Epithelial cell of esophagus (primary cell): ENCODE measurements at regions not wholly inside any gene's neighbourhood (a gene's known extent, or its start where the extent isn't known, plus 50 kb on each side); places are given as distances from the start of the nearest gene placed in this dataset.
"Not testable (repeated sequence)": the region's sequence is repeated elsewhere in the genome, so short reads cannot be mapped to it uniquely, and the experiment has no call there.

Source experiments
- DNase-seq: peaks from one replicate; pipeline ENCODE4 v3.0.0; 2010; ENCODE audit warnings: low read depth
- H3K4me3 ChIP-seq: 2 replicates; pipeline ENCODE4 v1.5.1; 2011; ENCODE audit warnings: mild to moderate bottlenecking, low read length, control low read depth
- TF ChIP-seq, protein P1 (sequence below): IDR thresholded peaks from 2 replicates; pipeline ENCODE4 v1.5.1; 2011; ENCODE audit warnings: low read depth, mild to moderate bottlenecking, low read length, control low read depth, inconsistent platforms; ENCODE audit not compliant: insufficient read depth; ENCODE audit errors: missing control alignments

DNA sequence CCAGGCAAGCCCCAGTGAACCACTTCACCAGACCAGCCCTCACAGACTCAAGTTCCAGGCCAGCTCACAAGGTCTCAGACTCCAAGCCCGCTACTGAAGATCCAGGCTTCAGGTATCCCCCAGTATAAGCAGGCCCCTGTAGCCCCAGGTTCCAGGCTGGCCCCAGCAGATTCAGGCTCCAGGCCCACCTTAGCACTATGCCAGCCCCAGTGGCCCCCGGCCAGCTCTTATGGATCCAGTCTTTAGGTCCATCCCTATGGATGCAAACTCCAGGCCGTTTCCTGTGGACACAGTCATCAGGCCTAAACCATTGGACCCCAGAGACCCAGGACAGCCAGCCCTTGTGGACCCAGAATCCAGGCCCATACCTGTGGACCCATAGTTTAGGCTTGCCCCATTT is 277.8 kb upstream of the MAGEB18 start:
- TF ChIP-seq, protein P1, sequence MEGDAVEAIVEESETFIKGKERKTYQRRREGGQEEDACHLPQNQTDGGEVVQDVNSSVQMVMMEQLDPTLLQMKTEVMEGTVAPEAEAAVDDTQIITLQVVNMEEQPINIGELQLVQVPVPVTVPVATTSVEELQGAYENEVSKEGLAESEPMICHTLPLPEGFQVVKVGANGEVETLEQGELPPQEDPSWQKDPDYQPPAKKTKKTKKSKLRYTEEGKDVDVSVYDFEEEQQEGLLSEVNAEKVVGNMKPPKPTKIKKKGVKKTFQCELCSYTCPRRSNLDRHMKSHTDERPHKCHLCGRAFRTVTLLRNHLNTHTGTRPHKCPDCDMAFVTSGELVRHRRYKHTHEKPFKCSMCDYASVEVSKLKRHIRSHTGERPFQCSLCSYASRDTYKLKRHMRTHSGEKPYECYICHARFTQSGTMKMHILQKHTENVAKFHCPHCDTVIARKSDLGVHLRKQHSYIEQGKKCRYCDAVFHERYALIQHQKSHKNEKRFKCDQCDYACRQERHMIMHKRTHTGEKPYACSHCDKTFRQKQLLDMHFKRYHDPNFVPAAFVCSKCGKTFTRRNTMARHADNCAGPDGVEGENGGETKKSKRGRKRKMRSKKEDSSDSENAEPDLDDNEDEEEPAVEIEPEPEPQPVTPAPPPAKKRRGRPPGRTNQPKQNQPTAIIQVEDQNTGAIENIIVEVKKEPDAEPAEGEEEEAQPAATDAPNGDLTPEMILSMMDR = no peak
- no peak overlapping the region for H3K4me3 ChIP-seq
- no peak for DNase-seq

DNA sequence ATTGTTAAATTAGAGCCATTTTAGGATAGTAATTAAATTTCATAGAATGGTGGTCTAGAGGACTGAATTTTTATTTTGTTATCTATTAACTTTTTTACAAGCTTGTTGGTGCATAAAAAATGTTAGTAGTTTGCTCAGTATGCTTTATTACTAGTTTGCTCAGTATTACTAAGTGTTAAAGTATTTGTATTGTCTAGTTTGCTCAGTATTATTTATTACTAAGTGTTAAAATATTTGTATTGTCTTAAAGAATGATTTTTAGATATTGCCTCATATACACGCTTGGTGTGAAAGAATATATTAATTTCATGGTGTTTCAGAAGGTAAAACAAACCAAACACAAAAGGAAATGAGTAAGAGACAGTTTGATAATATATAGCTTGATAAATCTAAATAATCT is 268.4 kb upstream of the MAGEB18 start:
- TF ChIP-seq, protein P1 = no peak
- no peak overlapping the region for H3K4me3 ChIP-seq
- peak; percentile 43 for DNase-seq

DNA sequence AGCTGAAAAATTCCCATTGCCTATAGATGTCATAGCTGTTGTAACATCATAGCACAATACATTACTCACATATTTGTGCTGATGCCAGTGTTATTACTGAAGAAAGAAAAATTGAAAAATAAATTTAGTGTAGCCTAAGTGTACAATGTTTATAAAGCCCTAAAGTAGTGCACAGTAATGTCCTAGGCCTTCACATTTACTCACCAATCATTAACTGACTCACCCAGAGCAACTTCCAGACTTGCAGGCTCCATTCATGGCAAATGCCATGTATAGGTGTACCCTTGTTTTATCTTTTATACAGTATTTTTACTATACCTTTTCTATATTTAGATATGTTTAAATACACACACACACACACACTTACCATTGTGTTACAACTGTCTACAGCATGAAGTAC is 265.4 kb upstream of the MAGEB18 start:
- TF ChIP-seq, protein P1 = no peak
- H3K4me3 ChIP-seq = no peak overlapping the region
- peak; percentile 71 for DNase-seq

DNA sequence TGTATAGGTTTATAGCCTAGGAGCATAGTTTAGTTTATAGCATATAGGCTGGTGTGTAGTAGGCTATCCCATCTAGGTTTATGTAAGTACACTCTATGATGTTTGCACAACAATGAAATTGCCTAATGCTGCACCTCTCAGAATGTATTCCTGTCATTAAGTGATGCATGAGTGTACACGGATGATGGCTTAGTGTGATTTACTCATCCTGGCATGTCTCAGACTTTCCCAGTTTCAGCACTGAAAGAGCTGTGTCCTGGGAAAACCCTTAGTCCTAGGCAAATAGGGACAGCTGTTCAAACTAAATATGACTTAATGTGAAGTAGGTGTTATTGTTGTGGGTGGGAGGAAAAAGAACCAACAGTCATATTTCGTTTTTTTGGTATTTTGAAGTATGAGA is 264.9 kb upstream of the MAGEB18 start:
- TF ChIP-seq, protein P1 = no peak
- DNase-seq = peak; percentile 95
- no peak overlapping the region for H3K4me3 ChIP-seq

DNA sequence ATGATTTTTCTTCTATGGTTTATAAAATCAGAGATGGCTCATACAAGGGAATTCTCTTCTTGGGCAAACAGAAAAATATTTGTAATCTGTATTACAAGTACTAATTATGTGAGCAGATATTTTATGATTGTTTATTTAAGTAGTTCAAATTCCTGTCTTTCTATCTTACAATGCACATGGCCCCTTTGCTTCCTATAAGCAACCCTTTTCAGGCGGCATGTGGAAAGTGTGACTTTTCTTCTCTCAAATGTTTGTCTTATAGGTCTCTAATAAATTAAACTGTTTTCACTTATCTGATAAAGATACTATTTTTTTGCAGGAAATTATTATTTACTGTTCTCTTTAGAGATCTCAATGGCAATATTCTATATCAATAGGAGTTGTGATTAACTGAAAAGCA is 259.3 kb upstream of the MAGEB18 start:
- no peak for DNase-seq
- no peak overlapping the region for H3K4me3 ChIP-seq
- TF ChIP-seq, protein P1 = no peak

DNA sequence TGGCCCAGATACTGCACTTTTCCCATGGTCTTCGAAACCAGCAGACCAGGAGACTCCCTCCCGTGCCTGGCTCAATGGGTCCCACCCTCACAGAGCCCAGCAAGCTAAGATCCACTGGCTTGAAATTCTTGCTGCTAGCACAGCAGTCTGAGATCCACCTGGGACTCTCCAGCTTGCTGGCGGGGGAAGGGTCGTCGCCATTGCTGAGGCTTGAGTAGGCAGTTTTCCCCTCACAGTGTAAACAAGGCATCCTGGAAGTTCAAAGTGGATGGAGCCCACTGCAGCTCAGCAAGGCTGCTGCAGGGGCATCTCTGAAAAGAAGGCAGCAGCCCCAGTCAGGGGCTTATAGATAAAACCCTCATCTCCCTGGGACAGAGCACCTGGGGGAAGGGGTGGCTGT is 255.6 kb upstream of the MAGEB18 start:
- H3K4me3 ChIP-seq = not testable (repeated sequence)

DNA sequence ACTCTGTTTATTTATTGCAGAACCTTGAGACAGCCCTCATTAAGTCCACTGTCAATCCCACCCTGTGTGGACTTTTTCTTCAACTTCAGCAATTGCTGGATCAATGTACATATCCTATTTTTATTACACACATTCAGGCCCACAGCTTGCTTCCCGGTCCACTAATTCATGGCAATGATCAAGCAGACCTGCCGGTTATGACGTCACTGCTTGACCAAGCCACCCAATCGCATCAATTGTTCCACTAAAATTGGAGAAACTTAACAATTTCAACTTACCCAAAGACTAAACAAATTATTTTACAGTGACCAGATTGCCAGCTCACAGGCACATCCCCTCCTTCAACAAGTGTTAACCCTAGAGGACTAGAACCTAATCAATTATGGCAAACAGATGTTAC is 240.4 kb upstream of the MAGEB18 start:
- DNase-seq = no peak
- TF ChIP-seq, protein P1 = no peak
- H3K4me3 ChIP-seq = no peak overlapping the region

More for the DNA sequence above, 255.6 kb upstream of the MAGEB18 start:
- DNase-seq = not testable (repeated sequence)

DNA sequence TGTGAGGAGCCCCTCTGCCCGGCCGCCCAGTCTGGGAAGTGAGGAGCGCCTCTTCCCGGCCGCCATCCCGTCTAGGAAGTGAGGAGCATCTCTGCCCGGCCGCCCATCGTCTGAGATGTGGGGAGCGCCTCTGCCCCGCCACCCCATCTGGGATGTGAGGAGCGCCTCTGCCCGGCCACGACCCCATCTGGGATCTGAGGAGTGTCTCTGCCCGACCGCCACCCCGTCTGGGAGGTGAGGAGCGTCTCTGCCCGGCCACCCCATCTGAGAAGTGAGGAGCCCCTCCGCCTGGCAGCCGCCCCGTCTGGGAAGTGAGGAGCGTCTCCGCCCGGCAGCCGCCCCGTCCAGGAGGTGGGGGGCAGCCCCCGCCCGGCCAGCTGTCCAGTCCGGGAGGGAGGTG is 232.4 kb upstream of the MAGEB18 start:
- not testable (repeated sequence) for DNase-seq, H3K4me3 ChIP-seq
